ENCODE measurements at regions not wholly inside any gene's neighbourhood (a gene's known extent, or its start where the extent isn't known, plus 50 kb on each side); places are given as distances from the start of the nearest gene placed in this dataset.

DNA sequence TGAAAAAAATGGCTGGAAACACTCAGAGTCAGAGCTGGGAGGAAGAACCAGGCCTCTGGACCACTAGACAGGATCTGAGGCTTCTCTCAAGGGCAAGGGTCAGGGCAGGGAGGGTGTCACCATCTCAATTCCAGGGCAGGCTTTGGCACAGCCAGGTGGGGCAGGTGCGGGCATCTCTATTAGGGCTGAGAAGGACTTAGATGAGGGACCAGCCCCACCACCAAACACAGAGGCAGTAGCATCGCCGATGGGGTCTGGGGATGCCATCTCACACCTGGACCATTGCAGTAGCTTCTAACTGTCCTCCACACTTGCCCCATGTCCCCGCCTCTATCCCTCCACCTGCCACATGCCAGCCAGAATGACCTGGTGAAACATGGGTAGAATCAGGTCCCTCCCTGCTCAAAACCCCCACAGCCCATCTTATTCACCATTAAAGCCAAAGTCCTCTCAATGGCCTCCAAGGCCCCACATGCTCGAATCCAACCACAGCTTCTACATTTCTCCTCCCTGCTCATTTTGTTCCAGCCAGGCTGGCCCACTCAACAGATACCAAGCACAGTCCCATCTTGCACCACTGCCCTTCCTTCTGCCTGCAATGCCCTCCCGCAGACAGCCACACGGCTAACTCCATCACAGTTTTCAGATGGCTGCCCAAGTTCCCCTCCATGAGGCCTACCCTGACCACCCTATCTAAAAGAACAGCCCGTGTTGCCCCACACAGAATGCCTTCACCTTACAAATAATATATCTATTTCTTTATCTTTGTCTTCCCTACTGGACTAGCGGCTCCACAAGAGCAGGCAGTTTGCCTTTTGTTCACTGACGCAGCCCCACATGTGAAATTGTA is 177.4 kb downstream of the SMAD2 start:
- TF ChIP-seq, protein P1, sequence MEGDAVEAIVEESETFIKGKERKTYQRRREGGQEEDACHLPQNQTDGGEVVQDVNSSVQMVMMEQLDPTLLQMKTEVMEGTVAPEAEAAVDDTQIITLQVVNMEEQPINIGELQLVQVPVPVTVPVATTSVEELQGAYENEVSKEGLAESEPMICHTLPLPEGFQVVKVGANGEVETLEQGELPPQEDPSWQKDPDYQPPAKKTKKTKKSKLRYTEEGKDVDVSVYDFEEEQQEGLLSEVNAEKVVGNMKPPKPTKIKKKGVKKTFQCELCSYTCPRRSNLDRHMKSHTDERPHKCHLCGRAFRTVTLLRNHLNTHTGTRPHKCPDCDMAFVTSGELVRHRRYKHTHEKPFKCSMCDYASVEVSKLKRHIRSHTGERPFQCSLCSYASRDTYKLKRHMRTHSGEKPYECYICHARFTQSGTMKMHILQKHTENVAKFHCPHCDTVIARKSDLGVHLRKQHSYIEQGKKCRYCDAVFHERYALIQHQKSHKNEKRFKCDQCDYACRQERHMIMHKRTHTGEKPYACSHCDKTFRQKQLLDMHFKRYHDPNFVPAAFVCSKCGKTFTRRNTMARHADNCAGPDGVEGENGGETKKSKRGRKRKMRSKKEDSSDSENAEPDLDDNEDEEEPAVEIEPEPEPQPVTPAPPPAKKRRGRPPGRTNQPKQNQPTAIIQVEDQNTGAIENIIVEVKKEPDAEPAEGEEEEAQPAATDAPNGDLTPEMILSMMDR (IDR thresholded peaks at IDR 0.05; ENCODE audit: insufficient read depth, low read length, poor library complexity, severe bottlenecking), result no peak
- TF ChIP-seq EZH2phosphoT487 (conservative IDR thresholded peaks at IDR 0.05; ENCODE audit: low read length), result no peak
